Uterus (tissue), 2 donors: ENCODE measurements at regions not wholly inside any gene's neighbourhood (a gene's known extent, or its start where the extent isn't known, plus 50 kb on each side); places are given as distances from the start of the nearest gene placed in this dataset.

Source experiments
- CTCF ChIP-seq, 4 experiments: fragments of 200-600 bp in 2 of 4; fragments of 450-650 bp in 2 of 4; sonication (generic) in 2 of 4; IDR thresholded peaks; one replicate each; pipeline ENCODE4 v1.5.1; 2016 to 2019; ENCODE audit warnings: antibody characterized with exemption in 4 of 4, mild to moderate bottlenecking in 2 of 4, moderate library complexity in 1 of 4
- POLR2A ChIP-seq, 2 donors: fragments of 450-650 bp; IDR thresholded peaks; one replicate each; pipeline ENCODE4 v1.6.1; 2016; ENCODE audit warnings: antibody characterized with exemption in 2 of 2, mild to moderate bottlenecking in 1 of 2, moderate library complexity in 1 of 2

- no peak for TF ChIP-seq CTCF (IDR thresholded peaks at IDR 0.05)
- no peak for TF ChIP-seq POLR2A (IDR thresholded peaks at IDR 0.05)
Measured at GRCh38 chr5:164484948-164485347, 979.5 kb downstream of the MAT2B start.
